GM15510 (cell line): ENCODE measurements at regions not wholly inside any gene's neighbourhood (a gene's known extent, or its start where the extent isn't known, plus 50 kb on each side); places are given as distances from the start of the nearest gene placed in this dataset.

Experiments
- POLR2A ChIP-seq: IDR thresholded peaks from 3 replicates; pipeline ENCODE4 v1.6.1; 2011; ENCODE audit warnings: borderline replicate concordance; ENCODE audit not compliant: insufficient read length; ENCODE audit errors: extremely low read depth

DNA sequence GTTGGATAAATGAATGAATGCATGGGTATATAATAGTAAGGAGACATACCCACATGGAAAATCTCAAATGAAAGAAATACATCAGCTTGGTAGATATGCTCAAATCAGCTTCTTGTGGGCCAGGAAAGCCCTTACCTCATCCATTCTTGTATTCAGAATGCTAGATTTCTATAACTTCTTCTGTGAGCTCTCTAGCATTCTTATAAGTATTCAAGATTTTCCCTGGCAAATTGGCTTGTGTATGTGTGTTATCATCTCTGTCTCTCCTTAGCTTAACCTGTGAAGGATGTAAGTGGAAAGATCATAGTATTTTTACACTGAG lies 100.8 kb downstream of the OR2B2 start:
- TF ChIP-seq POLR2A = no peak

DNA sequence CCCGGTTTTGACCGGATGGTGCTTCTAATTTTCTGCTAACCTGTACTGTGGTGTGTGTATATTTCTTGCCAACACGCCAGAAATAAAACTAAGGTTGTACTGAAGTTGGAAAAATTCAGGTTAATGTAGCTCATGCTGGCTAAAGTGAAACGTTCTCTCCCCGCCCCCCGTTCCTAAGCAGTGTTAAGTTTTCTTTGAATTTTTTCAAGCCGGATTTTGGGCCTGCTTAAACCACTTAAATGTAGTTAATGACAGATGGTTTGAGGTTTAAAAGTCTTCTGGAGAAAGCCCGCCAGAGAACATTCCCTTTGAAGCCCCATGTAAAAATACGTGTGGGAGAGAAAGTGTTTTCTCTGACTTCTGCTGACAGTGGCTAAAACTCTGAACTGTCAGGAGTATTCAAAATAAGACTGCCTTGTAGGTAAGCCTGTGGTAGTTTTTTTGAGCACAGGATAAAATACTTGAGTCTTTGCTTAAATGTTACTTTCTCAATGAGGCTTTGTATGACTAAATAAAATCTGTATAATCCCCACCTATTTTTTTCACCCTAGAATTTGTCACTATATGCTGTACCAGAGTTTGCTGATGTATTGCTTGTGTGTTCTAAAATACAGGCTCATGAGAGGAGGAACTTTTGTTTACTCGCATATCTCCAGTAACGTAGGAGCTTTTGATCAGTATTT lies 101.3 kb downstream of the OR2B2 start:
- peak; percentile 9 for TF ChIP-seq POLR2A

DNA sequence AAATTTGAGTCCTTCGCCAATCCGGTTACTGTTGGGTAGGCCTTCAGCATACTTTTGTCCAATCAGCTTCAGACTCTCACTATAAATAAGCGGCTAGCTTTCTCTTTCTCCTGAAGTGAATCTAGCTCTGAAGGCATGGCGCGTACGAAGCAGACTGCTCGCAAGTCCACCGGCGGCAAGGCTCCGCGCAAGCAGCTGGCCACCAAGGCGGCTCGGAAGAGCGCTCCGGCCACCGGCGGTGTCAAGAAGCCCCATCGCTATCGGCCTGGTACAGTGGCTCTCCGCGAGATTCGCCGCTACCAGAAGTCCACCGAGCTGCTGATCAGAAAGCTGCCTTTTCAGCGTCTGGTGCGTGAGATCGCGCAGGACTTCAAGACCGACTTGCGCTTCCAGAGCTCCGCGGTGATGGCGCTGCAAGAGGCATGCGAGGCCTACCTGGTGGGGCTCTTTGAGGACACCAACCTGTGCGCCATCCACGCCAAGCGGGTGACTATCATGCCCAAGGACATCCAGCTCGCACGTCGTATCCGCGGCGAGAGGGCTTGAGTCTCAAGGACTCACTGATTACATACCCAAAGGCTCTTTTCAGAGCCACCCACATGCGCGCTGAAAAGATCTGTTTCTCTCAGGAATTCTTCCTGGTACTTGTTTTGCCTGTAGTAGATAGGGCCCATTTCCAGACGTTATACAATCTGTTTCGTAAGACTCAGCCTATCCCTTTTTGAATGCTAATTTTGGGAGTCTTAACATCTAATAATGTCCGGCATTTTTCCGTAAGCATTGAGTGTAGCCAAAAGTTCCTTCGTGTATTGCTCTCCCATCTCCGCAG lies 102.0 kb downstream of the OR2B2 start:
- peak; percentile 100 for TF ChIP-seq POLR2A

DNA sequence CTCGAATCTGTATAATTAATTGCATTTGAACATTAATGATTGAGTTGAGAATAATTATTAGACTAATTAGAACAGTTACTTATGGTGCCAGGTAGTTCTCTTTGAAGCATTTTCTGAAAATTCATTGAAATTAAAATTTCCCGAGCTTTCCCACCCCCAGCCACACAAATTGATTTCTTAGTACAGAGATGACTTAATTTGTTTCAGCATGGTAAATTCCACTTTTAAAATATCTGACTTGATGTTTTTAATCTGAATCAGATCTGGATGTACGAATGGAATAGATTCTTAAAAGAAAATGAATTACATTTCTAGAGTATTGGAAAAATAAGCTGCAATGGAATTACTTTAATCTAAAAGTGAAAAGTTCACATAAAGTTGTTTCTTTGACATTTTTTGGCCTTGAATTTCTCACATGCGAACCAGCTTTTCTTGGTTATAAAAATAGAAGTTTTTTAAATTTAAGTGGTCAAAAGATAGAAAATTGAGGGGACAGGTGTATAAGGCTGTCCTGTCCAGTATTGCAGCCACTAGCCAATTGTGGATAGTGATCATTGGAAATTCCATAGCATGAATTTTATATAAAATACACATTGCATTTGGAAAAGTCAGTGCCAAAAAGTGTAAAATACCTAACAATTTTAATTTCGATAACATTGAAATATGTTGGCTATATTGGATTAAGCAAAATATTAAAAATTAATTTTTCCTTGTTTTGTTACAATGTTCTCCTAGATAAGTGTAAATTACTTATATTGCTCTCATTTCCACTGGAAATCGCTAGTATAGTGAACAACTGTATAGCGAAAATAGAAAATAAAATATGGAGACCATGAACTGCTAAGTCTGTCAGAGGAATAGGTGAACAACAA lies 102.9 kb downstream of the OR2B2 start:
- TF ChIP-seq POLR2A = no peak

DNA sequence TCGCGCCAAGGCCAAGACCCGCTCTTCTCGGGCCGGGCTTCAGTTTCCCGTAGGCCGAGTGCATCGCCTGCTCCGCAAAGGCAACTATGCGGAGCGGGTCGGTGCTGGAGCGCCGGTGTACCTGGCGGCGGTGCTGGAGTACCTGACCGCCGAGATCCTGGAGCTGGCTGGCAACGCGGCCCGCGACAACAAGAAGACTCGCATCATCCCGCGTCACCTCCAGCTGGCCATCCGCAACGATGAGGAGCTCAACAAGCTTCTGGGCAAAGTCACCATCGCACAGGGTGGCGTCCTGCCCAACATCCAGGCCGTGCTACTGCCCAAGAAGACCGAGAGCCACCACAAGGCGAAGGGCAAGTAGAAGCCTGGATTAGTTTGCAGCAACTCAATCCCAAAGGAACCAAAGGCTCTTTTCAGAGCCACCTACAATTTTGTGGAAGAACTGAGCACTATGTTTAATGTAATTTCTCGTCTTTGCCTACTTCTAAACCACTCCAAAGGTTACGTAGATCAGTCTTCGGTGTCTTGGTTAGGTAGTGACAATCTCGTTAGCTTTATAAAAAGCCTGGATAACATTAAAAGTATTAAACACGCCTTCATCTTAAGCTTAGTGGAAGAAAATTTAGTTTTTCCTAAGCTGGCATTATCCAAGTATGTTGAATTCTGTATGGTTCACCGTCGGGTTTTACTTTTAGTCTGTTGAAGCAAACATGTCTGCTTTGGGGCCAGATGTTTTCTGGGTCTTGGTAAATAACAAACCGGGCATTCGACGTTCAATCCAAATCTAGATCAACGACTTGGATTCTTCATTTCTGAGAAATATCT lies 103.7 kb downstream of the OR2B2 start:
- TF ChIP-seq POLR2A = peak; percentile 97

DNA sequence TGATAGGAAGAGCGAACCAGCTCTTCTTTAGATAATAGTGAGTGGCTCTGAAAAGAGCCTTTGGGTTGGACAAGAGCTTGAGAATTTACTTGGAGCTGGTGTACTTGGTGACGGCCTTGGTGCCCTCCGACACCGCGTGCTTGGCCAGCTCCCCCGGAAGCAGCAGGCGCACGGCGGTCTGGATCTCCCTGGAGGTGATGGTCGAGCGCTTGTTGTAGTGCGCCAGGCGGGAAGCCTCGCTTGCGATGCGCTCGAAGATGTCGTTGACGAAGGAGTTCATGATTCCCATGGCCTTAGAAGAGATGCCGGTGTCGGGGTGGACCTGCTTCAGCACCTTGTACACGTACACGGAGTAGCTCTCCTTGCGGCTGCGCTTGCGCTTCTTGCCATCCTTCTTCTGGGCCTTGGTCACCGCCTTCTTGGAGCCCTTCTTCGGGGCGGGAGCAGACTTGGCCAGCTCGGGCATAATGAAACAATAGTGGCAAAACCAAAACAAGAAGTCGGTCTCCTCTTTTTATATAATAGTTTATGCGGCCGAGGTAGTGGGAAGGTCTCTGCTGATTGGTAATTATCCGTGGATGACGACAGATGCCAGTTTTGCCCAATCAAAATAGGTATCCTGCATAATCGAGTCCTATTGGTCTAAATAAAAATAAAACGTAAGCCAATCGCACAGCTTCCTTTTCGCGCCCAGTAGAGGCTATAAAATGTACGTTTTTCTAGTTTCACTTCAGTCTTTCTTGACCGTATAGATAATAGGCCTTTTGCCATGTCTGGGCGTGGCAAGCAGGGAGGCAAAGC lies 104.6 kb downstream of the OR2B2 start:
- peak; percentile 51 for TF ChIP-seq POLR2A

DNA sequence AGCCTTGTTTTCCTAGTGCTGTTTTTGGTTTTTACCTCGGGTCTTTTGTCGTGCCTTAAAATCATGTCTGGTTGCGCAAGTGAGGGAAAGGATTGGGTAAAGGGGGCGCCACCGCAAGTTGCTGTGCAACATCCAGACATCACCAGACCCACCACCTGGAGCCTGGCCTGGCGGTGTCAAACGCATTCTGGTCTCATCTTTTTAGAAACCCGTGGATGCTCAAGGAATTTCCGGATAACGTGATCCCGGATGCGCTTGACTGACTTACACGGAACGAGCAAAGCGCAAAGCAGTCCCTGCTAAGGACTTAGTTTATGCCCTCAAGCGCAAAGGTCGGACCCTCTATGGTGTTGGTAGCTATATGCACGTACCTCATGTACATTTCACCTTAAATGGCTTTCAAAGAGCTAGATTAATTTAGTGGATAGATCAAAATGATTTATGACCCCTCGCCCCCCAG lies 105.2 kb downstream of the OR2B2 start:
- peak; percentile 53 for TF ChIP-seq POLR2A

DNA sequence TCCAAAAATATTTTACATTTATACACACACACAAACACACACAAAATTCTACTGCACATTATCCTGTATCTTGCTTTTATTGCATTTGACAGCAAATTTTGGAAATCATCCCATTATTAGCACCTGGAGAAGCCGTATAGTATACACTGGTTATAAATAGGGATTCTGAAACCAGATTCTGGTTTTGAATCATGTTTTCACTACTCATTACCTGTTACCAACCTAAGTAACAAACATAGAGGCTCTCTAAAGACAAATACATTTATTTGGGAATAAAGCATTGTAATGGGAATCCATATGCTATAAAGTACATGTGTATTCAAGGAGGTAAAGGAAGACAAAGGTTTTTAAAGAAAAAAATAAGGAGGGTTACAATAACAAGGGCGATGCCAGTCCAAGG lies 106.8 kb downstream of the OR2B2 start:
- no peak for TF ChIP-seq POLR2A

DNA sequence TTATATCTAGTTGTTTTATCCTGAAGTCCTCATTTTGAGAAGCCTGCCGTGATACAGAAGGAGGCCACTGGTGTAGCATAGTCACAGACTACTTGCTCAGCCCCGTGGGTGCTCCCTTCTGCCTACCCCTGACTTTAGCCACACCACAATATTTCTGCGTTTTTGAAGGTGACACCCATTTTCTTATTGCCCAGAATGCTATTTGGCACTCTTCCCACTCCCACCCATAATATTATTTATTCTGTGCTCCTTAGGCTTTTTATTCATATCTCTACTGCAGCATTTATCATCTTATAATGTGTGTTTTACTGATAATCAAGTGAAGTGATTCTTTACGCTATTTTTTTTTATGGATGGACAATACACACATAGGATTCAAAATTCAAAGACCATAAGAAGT lies 107.3 kb downstream of the OR2B2 start:
- TF ChIP-seq POLR2A = no peak

DNA sequence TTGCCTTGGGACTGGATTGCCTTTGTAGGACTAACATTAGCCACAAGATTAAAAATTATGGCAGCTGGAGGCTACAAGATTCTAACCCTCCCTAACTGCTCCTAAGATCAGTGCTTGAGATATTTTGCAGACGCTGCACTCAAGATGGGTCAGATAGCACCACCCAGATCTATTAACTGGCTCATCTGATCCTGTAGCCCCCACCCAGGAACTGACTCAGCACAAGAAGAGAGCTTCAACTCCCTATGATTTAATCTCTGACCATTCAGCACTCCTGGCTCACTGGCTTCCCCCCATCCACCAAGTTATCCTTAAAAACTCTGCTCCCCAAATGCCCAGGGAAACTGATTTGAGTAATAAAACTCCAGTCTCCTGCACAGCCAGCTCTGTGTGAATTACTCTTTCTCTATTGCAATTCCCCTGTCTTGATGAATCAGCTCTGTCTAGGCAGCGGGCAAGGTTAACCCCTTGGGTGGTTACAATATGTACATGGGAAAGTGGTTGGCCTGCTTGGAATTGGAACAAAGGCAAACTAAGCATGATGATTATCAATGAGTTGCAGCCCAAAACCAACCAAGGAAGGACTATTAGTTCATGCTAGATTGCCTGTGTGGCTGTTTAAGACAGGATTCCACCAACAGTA lies 111.3 kb downstream of the OR2B2 start:
- TF ChIP-seq POLR2A = no peak

DNA sequence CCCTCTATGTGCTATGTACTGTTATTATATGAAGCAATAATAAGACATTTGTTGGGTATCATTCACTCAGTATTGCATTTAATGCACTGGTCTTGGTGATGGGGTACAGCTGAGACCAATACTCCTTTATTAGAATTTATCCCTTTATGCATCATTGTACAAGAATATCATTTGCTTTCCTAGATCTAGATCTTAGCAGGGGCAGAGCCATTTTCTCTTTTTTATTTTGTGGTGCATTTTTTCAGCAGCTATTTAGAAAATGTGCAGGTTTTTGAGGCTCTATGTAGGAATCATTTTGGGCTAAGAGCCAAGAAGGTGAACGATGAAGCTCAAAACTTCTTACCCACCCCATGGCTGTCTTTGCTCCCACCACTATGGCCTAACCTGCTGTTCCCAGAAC lies 114.2 kb downstream of the OR2B2 start:
- no peak for TF ChIP-seq POLR2A

DNA sequence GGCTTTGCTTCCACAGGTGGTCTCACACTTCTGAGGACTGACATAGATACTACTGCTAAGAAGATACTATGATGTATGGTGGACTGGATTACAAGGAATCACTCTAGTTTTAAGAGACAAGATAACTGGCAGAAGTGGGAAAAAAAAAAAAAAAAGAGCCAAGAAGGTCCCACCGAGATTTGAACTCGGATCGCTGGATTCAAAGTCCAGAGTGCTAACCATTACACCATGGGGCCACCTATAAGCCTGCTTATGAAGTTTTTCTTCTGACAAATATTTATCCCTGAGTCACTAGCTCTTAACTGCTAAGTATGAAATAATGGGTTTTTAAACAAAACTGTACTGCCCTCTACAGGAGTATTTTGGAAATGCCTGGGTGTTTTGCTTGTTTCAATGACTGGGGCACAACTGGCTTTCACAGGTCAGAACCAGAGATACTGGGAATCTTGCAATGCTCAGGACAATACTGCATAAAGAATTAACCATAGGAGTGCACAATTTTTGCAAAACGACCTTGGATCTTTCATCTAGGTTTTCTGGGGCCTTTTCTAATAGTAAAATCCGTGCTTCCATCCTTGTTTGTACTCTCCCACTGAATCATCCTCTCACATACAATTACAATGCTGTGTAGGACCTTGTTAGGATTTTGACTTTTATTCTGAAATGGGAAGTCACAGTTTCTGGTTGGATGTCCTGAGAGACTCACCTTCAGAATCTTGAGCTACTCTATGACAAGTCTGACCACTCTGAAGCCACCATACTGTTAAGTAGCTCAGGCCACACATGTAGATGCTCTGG lies 116.3 kb downstream of the OR2B2 start:
- TF ChIP-seq POLR2A = no peak
